Activated B cell treated with CpG ODN at 0.5 μM for 24 hours (primary cell): ENCODE measurements at regions not wholly inside any gene's neighbourhood (a gene's known extent, or its start where the extent isn't known, plus 50 kb on each side); places are given as distances from the start of the nearest gene placed in this dataset.
"Not testable (repeated sequence)": the region's sequence is repeated elsewhere in the genome, so short reads cannot be mapped to it uniquely, and the experiment has no call there.

Experiments
- ATAC-seq: fragments of 200-7000 bp; cut with Tn5 transposase; one replicate; pipeline ENCODE4 v1.10.0; 2021; ENCODE audit warnings: low read depth, mild to moderate bottlenecking, moderate library complexity
- CTCF ChIA-PET: fragments of 350-600 bp; sonication (Branson Sonifier 250); formaldehyde crosslinking; loops from one replicate; lab custom pipeline; 2021; ENCODE audit warnings: antibody characterized with exemption; lab: Charles Lee
- POLR2A ChIA-PET: fragments of 350-600 bp; sonication (Branson Sonifier 250); formaldehyde crosslinking; loops from one replicate; lab custom pipeline; 2021; ENCODE audit warnings: antibody characterized with exemption; lab: Charles Lee
- DNase-seq: peaks from one replicate; pipeline ENCODE4 v3.0.0; 2022
- H3K27ac Mint-ChIP-seq: one replicate; pipeline ENCODE4 v1.8.0; 2020; ENCODE audit warnings: mixed read lengths
- H3K27me3 Mint-ChIP-seq: one replicate; pipeline ENCODE4 v1.8.0; 2021; ENCODE audit warnings: mixed read lengths
- H3K36me3 Mint-ChIP-seq: one replicate; pipeline ENCODE4 v1.8.0; 2021; ENCODE audit warnings: low read depth, mixed read lengths
- H3K4me1 Mint-ChIP-seq: one replicate; pipeline ENCODE4 v1.8.0; 2021; ENCODE audit warnings: mixed read lengths
- H3K4me3 Mint-ChIP-seq: one replicate; pipeline ENCODE4 v1.8.0; 2020; ENCODE audit warnings: mild to moderate bottlenecking, mixed read lengths
- H3K9me3 Mint-ChIP-seq: one replicate; pipeline ENCODE4 v1.8.0; 2020; ENCODE audit warnings: mixed read lengths
- CTCF ChIP-seq: fragments of 200-600 bp; IDR thresholded peaks from one replicate; pipeline ENCODE4 v1.8.0; 2022; ENCODE audit warnings: antibody characterized with exemption, mild to moderate bottlenecking
- intact Hi-C: fragments of 100-400 bp; cut with micrococcal nuclease; formaldehyde crosslinking; loops from one replicate; pipeline ENCODE4 v1.15.1; 2024

GRCh38 chr3:21195203-21195602 lies 555.8 kb downstream of the ZNF385D start:
- intact Hi-C loops: no loop called here
- TF ChIP-seq CTCF: no peak
- H3K27me3 Mint-ChIP-seq: no peaks in the 10 kb centered on the region
- peaks cover 7% of the 10 kb centered on the region for H3K9me3 Mint-ChIP-seq
- DNase-seq: no peak
- ChIA-PET POLR2A (no interaction called here), CTCF (no interaction called here)
- no peak overlapping the region for H3K4me3 Mint-ChIP-seq
- no peak overlapping the region for H3K27ac Mint-ChIP-seq
- no peaks in the 10 kb centered on the region for H3K36me3 Mint-ChIP-seq
- H3K4me1 Mint-ChIP-seq: no peaks in the 10 kb centered on the region
- ATAC-seq: no peak

- H3K27me3 Mint-ChIP-seq, CTCF ChIA-PET, H3K27ac Mint-ChIP-seq, POLR2A ChIA-PET, H3K36me3 Mint-ChIP-seq, H3K9me3 Mint-ChIP-seq, H3K4me1 Mint-ChIP-seq, intact Hi-C loops, ATAC-seq, DNase-seq, H3K4me3 Mint-ChIP-seq: not testable (repeated sequence)
Measured at GRCh38 chr3:21194036-21194435, 557.0 kb downstream of the ZNF385D start.

GRCh38 chr3:21188459-21188858 lies 562.6 kb downstream of the ZNF385D start:
- no peak for DNase-seq
- Mint-ChIP-seq H3K36me3 (no peaks in the 10 kb centered on the region), H3K27ac (no peak overlapping the region), H3K4me3 (no peak overlapping the region), H3K9me3 (peaks cover 7% of the 10 kb centered on the region), H3K27me3 (no peaks in the 10 kb centered on the region), H3K4me1 (no peaks in the 10 kb centered on the region)
- POLR2A ChIA-PET: no interaction called here
- no peak for TF ChIP-seq CTCF
- CTCF ChIA-PET: no interaction called here
- no peak for ATAC-seq
- intact Hi-C loops: no loop called here

GRCh38 chr3:21185816-21186314 lies 565.1 kb downstream of the ZNF385D start:
- Mint-ChIP-seq H3K27ac (no peak overlapping the region), H3K9me3 (peaks cover 7% of the 10 kb centered on the region), H3K36me3 (no peaks in the 10 kb centered on the region), H3K4me1 (no peaks in the 10 kb centered on the region), H3K4me3 (no peak overlapping the region), H3K27me3 (no peaks in the 10 kb centered on the region)
- intact Hi-C loops: no loop called here
- CTCF ChIA-PET: no interaction called here
- DNase-seq (no peak), ATAC-seq (no peak)
- POLR2A ChIA-PET: no interaction called here
- TF ChIP-seq CTCF: no peak

GRCh38 chr3:21174461-21174860 lies 576.5 kb downstream of the ZNF385D start:
- Mint-ChIP-seq H3K27me3 (no peaks in the 10 kb centered on the region), H3K4me3 (no peak overlapping the region), H3K9me3 (peaks cover 22% of the 10 kb centered on the region), H3K36me3 (no peaks in the 10 kb centered on the region), H3K27ac (no peak overlapping the region), H3K4me1 (no peaks in the 10 kb centered on the region)
- intact Hi-C loops: no loop called here
- ATAC-seq: no peak
- ChIA-PET POLR2A (no interaction called here), CTCF (no interaction called here)
- no peak for DNase-seq
- no peak for TF ChIP-seq CTCF

- no peak for ATAC-seq
- no peak for TF ChIP-seq CTCF
- no peaks in the 10 kb centered on the region for H3K36me3 Mint-ChIP-seq
- ChIA-PET CTCF (interaction anchor here (1.6 kb wide), 1 partner anchor 11 kb away, joined by 5 read pairs; no protein-coding TSS in a partner anchor), POLR2A (no interaction called here)
- no peak overlapping the region for H3K4me3 Mint-ChIP-seq
- no peaks in the 10 kb centered on the region for H3K27me3 Mint-ChIP-seq
- H3K9me3 Mint-ChIP-seq: peaks cover 9% of the 10 kb centered on the region
- no peak overlapping the region for H3K27ac Mint-ChIP-seq
- intact Hi-C loops: no loop called here
- no peak for DNase-seq
- H3K4me1 Mint-ChIP-seq: no peaks in the 10 kb centered on the region
Measured at GRCh38 chr3:21170964-21171363, 580.0 kb downstream of the ZNF385D start.
